ENCODE measurements at regions not wholly inside any gene's neighbourhood (a gene's known extent, or its start where the extent isn't known, plus 50 kb on each side); places are given as distances from the start of the nearest gene placed in this dataset.

GRCh38 chr1:157202331-157202730 lies 64.1 kb upstream of the ETV3 start:
- DNase-seq: no peak

DNA sequence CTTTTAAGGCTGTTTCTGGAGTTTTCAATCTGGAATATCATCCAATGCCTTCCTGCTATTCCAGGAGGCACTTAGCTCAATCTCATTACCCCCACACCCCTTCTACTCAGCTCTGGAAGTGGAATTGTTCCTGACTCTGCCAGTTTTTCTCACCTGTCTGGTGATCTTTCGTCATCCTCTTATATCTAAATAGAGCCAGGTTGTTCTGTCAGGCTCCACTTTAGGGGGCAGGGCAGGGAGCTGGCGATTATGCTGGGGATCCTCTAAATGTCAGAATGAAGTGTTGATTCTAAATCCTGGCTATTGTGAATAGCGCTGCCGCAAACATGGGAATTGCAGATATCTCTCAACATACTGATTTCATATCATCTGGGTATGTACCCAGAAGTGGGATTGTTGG lies 63.6 kb upstream of the ETV3 start:
- DNase-seq: no peak

DNA sequence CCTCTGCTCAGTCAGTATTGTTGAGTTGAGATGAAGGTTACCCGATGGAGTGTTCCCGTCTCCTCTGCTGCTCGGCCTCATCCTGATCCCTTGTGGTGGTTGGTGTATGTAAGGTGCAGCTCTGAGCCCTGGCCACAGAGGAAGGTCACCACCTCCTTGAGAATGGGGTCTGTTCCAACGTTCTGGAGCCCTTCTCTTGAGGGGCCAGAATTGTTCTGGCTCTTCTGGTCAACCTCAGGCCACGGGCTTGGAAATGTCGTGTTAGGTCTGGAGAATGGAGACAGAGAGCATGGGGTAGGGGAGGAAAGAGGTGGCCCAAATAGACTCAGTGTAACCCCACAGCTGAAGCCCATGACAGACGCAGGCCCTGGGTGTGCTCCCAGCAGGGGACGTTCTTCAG lies 62.3 kb upstream of the ETV3 start:
- no peak for DNase-seq

DNA sequence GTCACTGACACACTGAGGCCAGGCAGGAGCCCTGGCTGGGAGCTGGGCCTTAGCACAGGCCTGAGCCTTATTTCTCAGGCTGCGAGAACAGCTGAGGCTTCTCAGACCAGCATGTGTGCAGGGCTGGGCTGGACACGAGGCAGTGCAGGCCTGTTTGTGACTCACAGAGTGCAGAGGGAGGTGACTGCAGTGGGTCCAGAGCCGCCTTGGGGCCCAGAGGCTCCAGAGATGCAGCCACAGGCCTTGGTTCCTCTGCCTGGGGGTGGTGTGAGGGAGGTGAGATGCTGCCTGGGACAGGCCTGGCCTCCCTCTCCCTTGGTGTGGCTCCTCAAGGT lies 61.2 kb upstream of the ETV3 start:
- no peak for DNase-seq

DNA sequence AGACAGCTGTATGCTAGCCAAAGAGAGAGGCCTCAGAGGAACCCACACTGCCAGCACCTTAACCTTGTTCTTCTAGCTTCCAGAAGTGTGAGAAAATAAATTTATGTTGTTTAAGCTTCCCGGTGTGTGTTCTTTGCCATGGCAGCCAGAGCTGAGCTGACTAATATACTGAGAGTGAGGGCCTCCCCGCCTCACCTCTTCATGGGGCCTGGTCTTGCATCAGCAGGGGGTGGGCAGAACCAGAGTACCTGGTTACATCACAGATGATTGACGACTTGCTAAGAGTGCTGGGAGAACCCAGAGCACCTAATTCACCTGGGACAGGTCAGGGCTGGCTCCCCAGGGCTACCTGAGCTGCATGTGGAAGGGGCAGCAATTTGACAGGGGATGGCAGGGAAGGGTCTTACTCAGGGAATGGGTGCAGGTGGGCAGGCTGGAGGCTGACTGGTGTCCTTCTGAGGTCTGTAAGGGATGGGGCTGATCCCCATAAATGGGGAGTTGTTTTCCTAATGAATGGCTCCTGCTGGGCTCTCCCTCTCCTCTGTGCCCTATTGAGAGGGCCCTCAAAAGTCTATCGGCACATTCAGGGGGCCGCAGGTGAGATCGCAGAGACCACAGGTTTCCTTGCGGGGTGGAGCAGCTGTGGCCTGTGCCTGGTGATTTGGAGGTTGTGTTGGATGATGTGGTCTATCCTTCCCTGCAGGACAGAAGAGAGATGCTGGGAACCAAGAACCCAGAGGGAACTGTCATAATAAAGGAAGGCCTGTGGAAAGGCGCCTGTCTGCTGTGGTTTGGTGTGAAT lies 60.6 kb upstream of the ETV3 start:
- no peak for DNase-seq

GRCh38 chr1:157197906-157198435 lies 59.8 kb upstream of the ETV3 start:
- DNase-seq: no peak

DNA sequence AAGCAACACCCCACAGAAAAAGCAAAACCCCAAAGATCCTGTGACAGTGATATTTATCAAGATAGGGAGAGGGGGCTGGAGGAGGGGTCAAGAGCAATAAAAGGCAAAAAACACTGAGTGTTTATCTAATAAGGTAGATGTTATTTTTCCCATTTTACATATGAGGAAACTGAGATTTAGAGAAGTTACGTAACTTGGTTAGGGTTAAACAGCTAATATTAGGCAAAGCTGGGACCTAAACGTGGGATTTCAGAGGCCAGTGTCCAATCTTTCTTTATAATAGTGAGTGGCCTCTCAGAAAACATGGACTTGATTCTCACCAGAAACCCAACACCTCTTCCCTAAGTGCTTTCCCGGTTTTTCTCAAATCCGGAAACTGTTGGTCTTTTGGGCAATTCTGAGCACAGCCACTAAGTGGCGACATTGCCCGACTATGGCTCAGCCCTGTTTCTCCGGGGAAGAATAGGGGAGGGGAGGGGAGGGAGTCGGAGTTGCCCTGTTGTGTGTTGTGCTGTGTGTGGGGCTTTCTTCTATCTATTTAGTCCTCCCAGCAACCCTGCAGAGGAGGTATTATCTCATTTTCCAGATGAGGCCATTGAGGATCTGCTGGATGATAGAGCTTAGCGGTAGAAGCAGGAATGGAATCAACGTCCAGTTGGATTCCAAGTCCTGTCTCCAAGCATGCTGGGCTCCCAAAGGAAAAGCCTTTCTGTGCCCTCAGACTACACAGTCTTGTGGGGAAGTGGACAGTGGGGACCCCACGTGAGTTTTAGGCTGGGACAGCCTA lies 58.7 kb upstream of the ETV3 start:
- peak; percentile 13 for DNase-seq

GRCh38 chr1:157196245-157196543 lies 58.0 kb upstream of the ETV3 start:
- no peak for DNase-seq

- DNase-seq: no peak
Measured at GRCh38 chr1:157195521-157196244, 57.5 kb upstream of the ETV3 start.

DNA sequence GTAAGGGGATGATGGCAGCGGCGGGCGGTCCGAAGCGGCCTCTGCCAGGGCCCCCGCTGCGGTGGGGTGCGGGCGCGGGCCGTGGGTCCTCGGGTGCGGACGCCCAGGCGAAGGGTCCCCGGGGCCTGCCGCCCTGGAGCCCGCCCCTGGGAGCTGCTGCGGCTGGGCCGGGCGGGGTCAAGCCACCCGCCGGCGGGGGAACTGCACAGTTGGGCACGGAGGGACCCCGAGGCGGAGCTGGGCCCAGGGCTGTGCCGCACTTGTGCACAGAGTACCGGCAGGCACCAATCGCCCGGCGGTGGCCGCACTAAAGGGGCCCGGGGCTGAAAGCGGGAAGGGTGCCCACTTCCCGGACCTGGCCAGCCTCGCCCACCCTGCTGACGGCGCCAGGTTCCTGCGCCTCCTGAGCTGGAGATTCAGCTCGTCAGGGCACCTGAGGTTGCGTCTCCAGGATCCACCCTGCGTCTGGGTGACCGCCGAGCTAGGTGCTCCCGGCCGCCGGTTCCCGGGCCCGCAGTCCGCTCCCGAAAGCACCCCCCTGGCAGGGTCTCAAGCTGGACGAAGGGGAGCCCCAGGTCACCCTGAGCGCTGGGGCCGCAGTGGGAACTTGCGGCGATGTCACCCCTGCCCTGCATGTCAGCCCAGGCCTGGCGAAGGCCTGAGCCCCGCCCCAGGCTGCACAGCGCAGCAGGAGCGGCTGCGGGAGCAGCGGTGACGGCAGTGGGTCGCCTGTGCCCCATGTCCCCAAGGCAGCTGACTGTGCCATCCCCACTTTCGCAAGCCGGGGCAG lies 56.7 kb upstream of the ETV3 start:
- no peak for DNase-seq

- DNase-seq: peak; percentile 46
Measured at GRCh38 chr1:157193702-157194391, 55.7 kb upstream of the ETV3 start.

DNA sequence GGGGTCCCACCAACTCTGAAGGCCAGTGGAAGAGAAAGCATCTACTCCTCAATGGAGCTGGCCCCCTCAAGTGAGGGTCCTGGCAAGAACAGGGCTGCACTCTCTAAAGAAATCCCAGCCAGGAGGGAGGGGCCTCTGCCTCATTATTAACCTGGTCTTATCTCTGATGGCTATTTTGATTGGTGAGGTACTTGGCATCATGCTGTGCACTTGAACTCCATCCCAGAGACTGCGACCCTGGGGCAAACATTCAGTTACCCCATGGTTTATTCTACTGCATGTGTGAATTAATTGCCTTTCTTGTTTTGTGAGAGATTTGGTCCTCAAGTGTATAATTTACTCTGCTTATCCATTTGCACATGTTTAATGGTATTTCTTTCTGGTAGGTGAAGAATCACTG lies 55.0 kb upstream of the ETV3 start:
- DNase-seq: no peak

- no peak for DNase-seq
Measured at GRCh38 chr1:157189986-157190982, 52.1 kb upstream of the ETV3 start.

DNA sequence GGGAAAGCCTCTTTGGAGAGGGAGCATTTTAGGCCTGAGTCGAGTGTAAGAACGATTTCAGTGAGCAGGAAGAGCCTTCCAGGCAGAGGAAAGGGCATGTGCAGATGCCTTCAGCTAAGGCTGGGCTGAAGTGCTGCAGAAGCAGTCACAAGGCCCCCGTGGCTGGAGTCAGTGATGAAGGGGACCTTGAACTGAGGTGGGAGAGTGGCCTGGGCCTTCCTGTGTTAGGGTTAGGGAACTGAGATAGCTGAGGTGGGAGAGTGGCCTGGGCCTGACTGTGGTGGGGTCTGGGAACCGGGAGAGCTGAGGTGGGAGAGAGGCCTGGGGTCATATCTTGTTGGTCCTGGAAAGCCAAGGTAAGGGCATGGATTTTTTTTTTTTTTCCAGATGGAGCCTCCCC lies 50.9 kb upstream of the ETV3 start:
- no peak for DNase-seq
